ENCODE measurements at regions not wholly inside any gene's neighbourhood (a gene's known extent, or its start where the extent isn't known, plus 50 kb on each side); places are given as distances from the start of the nearest gene placed in this dataset.

GRCh38 chr11:119545978-119546915 lies 123.3 kb upstream of the THY1 start:
- no peak for DNase-seq (ENCODE audit: low read depth)

- no peak for DNase-seq (ENCODE audit: low read depth)
Observed at GRCh38 chr11:119540370-119541125, 117.6 kb upstream of the THY1 start.

DNA sequence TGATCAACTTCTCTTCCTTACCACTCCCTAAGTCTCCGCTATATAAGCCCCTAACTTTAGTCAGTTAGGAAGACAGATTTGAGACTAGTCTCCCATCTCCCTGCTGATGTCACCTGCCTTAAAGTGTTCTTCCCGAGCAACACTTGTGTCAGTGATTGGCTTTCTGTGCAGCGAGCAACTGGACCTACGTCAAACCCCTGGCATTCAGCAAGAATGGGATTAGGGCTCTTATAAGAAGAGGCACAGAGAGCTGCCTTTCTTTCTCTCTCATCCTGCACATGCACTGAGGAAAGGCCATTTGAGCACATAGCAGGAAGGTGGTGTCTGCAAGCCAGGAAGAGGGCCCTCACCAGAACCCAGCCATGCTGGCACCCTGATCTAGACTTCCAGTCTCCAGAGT lies 116.6 kb upstream of the THY1 start:
- no peak for DNase-seq (ENCODE audit: low read depth)

- no peak for DNase-seq (ENCODE audit: low read depth)
Observed at GRCh38 chr11:119538753-119539152, 115.8 kb upstream of the THY1 start.

DNA sequence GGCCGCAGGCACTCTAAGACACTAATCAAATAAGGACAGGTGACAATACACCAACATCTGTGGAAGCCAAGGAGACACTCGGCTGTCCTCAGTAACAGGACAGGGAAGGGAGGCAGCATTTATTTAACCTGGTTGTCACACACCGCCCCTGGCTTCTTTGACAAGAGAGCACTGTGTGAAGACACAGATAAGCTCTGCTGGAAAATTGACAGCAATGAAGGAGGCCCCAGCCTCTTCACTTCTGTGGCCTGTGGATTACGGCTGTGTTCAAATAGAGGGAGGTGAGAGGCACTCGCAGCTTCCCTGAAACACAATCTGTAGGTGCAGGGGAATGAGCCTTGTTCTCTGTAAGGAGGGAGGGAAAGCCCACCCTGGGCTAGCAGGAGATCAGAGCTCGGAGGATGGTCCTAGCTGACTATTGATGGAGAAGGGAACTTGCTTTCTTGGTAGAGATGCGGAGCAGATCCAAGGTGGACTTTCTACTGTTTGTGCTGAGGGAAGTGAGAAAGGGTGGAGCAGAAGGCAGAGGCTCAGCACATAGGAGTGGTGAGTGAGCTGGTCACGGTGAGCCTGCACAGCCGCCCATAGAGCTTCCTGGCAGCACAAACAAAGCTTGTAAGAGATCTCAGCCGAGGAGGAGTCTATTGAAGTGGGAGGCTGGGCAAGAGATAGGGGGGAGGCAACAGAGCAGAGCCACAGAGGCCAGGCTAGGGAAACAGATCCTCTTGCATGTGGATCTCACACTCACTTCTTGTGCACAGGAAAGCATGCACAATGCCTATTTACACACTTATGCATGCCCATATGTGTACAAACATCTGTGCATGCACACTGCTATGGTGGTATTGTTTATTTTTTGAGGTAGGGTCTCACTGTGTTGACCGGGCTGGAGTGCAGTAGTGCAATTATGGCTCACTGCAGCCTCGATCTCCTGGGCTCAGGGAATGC lies 114.6 kb upstream of the THY1 start:
- no peak for DNase-seq (ENCODE audit: low read depth)

DNA sequence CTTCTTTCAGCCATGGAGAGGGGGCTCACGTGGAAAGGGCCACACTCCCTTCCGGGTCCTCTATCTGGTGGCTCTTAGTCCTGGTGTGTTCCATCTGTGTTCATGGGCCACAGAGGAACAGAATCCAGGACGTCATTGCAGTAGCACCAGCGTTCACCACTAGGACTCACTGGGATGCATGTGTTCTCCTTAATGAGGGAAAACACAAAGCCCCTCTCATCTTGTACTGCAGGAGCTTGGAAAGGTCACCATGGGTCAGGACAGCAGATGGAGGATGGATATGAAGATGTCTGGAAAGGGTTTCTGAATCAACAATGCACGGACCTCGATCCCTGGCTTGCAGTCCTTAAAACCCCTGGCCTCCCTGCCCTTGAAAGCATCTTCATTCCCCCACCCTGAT lies 113.8 kb upstream of the THY1 start:
- DNase-seq (ENCODE audit: low read depth), result no peak

DNA sequence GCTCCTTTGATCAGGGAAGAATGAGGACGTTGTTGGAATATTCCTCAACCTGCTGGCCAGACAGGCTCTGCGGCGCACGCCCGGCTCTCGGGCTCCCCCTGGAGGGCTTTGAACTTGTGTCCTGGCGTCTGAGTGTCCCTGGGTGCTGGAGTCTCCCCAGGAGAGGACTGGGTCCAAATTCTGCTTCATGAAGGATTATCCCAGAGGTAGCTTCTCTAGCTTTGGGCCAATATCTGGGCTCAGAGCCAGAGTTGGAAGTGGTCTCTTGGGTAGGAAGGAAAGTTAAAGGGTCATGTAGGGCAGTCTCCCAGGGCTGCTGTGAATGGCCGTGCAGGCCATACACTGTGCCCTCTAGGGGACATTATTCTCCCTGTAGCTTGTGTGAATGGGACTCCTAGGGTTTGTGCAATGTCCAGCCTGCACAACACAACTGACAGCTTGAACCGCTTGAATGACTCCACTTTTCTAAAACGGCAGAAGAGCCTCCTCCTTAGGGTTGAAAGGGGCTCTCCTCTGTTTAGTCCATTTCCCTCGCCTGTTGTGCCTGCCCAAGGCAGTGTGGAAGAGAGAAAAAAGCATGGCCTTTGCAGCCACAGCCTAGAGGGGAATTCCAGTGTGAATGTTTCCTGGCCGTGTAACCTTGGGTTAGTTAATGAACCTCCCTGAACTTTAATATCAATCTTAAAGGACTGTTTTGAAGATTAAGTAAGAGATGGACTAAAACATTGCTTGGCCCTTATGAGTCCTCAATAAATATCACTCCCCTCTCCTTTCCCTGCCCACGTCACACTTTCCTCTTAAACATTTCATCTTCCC lies 111.2 kb upstream of the THY1 start:
- DNase-seq (ENCODE audit: low read depth), result no peak

- DNase-seq (ENCODE audit: low read depth), result no peak
Observed at GRCh38 chr11:119533462-119533861, 110.5 kb upstream of the THY1 start.

DNA sequence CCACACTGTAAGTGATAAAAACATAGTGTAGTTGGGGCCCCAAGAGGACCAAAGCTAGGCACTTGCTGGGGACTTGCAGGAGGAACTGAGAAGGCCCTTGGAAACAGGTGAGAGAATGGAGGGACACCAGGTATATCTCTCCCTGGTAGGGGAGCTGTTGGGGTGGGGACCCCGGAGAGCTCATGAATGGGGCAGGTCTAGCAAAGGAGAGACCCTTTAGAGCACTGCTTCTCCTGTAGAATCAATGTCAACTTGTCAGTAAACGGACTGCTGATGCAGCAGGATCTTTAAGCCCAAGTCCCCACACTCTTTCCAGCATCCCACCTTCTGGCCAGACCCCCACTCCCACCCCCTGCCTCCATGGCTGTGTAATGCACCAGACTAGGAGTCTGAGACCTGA lies 109.6 kb upstream of the THY1 start:
- DNase-seq (ENCODE audit: low read depth), result no peak

DNA sequence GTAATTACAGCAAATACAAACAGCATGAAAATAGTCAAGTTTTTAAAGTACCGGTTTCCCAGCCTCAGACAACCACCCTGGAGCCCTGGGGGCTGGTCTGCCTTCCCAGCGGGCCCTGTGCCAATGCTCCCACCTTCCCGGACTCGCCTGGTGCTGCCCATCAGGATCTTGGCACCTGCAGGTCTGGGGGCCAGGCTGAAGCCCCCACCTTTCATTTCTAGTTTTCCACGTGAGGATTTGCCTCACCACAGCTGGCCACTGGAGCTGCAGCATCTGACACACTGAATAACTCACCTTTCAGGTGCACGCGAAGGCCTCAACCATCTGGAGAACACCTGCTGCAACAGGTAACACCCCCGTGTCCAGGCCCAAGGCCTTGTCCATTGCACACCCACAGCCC lies 108.7 kb upstream of the THY1 start:
- DNase-seq (ENCODE audit: low read depth), result no peak

DNA sequence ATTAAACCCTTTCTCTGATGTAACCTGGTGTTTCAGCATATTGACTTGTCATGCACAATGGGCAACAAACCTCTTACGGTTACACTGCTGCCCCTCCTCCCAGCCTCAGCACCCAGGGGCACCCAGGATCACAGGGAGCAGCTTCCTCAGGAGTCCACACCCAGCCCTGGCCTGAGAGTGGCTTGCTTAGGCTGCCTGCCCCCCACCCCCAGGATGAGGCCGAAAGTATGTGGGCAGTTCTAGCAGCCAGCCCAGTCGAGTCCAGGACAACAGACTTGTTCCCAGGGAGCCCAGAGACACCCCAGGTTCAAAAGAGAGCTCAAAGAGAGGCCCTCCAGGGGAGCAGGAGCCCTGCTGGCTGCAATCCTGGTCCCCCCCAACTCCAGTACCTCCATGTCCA lies 108.1 kb upstream of the THY1 start:
- no peak for DNase-seq (ENCODE audit: low read depth)

- no peak for DNase-seq (ENCODE audit: low read depth)
Observed at GRCh38 chr11:119530509-119530908, 107.5 kb upstream of the THY1 start.

GRCh38 chr11:119529936-119530335 lies 107.0 kb upstream of the THY1 start:
- no peak for DNase-seq (ENCODE audit: low read depth)

DNA sequence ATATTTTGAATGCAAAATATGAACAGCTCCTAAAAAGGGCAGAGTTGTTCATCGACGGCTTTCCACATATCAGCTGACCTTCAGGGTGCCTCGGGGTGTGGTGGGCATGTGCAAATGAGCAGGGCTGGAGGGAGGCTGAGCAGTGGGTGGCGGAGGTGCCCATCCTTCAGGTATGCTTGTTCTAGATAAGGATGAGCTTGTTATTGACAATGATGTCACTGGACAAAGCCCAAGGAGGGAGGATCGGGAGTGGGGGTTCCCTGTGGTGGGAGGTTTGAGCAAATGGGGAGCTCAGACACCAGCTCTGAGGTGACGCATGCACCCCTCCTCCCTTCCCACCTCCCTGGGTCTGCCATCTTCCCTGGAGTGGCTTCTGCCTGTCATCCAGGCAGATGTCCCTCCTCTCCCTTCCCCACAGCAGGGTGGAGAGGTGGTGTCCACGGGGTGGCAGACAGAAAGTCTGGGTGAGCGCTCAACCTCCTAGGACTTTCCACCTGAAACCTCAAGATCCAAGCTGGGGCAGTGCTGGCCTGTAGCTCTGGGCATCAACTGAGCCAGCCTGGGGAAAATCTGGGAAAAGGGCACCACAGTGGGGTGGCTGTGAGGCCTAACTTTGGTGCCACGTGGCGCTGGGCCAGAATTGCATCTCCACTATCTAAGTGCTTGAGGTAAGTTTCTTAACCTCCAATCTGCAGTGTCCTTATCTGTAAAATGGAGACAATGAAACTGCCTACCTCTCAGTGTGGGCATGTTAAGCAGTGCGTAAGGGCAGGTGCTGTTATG lies 106.3 kb upstream of the THY1 start:
- DNase-seq (ENCODE audit: low read depth), result no peak

DNA sequence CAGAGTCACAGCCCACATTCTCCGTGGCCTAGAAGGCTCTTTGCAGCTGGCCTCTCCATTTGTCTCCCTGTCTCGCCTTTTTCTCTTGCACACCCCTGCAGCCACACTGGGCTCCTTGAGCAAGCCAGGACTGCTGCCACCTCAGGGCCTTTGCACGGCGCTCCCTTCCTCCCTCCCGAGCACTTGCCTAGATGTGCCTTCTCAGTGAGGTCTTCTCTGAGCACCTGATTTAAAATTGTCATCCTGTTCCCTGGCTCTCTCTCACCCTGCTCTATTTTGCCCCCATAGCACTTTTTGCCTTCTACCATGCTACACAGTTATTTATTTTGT lies 102.9 kb upstream of the THY1 start:
- no peak for DNase-seq (ENCODE audit: low read depth)

DNA sequence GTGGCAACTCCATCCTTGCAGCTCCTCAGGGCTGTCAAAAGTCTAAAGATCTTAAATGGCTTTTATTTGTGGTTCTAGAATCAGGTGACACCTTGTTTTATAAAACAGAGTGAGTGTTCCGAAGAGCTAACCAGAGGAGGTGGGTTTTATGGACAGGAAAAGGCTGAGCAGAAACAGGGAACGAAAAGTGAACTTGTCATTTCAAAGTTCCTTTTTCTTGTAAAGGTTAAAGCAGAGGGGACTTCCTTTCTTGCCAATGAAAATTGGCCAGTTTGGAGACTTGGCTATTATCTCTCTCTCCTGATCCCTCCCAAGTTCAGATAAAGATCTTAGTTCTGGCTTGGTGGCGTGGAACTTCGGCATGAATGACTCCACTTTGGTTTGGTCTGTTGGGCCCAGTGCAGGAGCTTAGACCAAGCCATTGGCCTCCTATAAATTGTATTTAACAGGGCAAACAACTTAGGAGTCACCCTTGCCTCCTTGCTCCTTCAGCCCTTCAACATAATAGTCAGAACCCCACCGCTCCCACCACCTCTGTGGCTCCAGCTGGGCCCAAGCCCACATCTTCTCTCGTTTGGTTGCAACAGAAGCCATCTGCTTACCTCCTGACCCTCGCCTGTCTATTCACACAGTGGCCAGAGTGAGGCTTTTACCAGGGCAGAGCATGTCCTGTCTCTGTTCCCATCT lies 102.4 kb upstream of the THY1 start:
- DNase-seq (ENCODE audit: low read depth), result no peak

- DNase-seq (ENCODE audit: low read depth), result no peak
Observed at GRCh38 chr11:119523539-119524157, 100.7 kb upstream of the THY1 start.

DNA sequence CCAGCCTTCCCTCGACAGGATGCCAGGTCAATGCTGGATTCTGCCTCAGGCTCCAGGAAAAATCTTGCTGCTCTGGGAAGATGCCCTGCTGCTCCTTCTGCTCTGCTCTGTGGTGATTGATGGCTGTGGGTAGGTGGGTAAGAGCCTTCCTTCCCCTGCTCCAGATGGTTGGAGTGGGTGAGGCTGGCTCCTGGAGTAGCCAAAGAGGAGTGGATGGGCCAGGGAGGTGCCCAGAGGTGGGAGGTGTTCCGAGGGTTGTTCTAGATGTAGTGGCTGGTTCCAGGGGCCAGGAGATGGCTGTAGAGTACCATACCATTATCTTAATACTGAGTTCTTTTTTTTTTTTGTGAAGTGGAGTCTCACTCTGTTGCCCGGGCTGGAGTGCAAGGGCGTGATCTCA lies 99.6 kb upstream of the THY1 start:
- no peak for DNase-seq (ENCODE audit: low read depth)

DNA sequence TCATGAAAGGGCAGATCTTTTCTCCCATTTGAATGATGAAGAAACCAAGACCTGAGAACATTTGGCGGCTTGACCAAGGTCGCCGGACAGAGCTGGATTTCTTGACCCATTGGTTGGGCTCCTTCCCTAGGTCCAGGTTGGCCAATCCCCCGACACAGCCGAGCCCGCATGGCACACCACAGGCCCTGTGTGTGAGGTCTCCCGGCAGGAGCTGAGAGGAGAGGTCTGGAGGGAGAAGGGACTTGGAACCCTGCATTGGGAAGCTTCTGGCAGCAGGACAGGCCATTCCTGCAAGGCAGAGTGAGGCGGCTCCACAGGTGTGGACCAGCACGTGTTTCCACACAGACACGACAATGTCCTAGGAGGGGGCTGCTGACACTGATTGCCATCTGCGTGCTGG lies 98.6 kb upstream of the THY1 start:
- no peak for DNase-seq (ENCODE audit: low read depth)

DNA sequence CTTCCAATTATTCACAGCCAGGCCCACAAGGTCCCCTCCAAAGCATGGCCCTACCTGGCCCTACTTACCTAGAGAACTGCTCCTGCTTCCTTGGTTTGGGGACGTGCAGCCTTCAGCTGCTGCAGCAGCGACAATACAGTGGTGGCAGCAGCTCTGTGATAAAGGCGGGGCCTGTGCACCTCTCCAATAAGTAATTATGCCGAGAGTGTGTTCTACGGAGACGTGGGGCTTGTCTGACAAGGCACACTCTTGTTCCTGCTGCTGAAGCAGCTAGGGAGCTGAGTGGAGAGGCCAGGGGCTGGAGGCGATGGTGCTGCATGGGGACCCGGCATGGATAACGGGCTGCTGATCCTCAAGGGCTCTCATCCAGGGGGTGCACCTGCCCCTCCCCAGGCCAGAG lies 98.0 kb upstream of the THY1 start:
- DNase-seq (ENCODE audit: low read depth), result no peak

Measured in non-pigmented ciliary epithelial cell (primary cell).